AG04450 (cell line): ENCODE measurements at regions not wholly inside any gene's neighbourhood (a gene's known extent, or its start where the extent isn't known, plus 50 kb on each side); places are given as distances from the start of the nearest gene placed in this dataset.

Experiments
- CTCF ChIA-PET: fragments of 300-600, 350-600 bp; formaldehyde crosslinking; extraction: SDS; loops from one replicate; lab custom pipeline; 2022; ENCODE audit warnings: antibody characterized with exemption, inconsistent platforms; lab: Charles Lee
- POLR2A ChIA-PET: fragments of 350-600 bp; formaldehyde crosslinking; extraction: SDS; loops from one replicate; lab custom pipeline; 2021; ENCODE audit warnings: antibody characterized with exemption, inconsistent platforms; lab: Yijun Ruan, JAX
- DNase-seq: peaks from one replicate; pipeline ENCODE4 v3.0.0-alpha.2; 2011; ENCODE audit warnings: low read depth, low spot score
- H3K27ac ChIP-seq: one replicate; pipeline ENCODE4 v1.5.1; 2012; ENCODE audit warnings: low read depth, low read length, control low read depth
- H3K27me3 ChIP-seq: one replicate; pipeline ENCODE4 v1.6.0; 2012; ENCODE audit warnings: low read length; ENCODE audit not compliant: control insufficient read depth, insufficient read depth
- H3K4me3 ChIP-seq: 2 replicates; pipeline ENCODE4 v1.5.1; 2011; ENCODE audit warnings: mild to moderate bottlenecking, low read depth, low read length, control low read depth
- H3K9me3 ChIP-seq: 2 replicates; pipeline ENCODE4 v1.5.1; 2012; ENCODE audit warnings: low read length; ENCODE audit not compliant: control insufficient read depth, insufficient read depth
- TF ChIP-seq, protein P1 (sequence below): IDR thresholded peaks from 2 replicates; pipeline ENCODE4 v1.5.1; 2011; ENCODE audit warnings: low read depth, low read length, control low read depth, inconsistent platforms

DNA sequence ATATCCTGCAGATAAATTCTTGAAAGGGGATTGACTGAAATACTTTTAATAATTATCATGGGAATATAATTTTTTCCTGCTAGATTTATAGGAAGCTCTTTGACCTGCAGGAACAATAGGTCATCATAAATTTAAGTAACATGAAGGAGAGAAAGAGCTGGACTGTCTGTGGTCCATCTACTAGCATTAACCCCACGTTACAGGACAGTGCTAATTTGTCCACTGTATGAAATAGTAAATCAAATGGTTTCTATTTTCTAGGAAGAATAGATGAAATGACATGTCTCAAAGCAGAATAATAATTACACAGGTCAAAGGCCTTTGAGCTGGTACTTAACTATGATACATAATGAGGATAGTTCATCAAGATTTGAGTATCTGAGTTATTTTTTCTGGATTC lies 825.4 kb upstream of the CNTN5 start:
- TF ChIP-seq, protein P1, sequence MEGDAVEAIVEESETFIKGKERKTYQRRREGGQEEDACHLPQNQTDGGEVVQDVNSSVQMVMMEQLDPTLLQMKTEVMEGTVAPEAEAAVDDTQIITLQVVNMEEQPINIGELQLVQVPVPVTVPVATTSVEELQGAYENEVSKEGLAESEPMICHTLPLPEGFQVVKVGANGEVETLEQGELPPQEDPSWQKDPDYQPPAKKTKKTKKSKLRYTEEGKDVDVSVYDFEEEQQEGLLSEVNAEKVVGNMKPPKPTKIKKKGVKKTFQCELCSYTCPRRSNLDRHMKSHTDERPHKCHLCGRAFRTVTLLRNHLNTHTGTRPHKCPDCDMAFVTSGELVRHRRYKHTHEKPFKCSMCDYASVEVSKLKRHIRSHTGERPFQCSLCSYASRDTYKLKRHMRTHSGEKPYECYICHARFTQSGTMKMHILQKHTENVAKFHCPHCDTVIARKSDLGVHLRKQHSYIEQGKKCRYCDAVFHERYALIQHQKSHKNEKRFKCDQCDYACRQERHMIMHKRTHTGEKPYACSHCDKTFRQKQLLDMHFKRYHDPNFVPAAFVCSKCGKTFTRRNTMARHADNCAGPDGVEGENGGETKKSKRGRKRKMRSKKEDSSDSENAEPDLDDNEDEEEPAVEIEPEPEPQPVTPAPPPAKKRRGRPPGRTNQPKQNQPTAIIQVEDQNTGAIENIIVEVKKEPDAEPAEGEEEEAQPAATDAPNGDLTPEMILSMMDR, result no peak
- Histone ChIP-seq H3K4me3 (no peak overlapping the region), H3K27ac (no peak overlapping the region), H3K9me3 (peaks cover 3% of the 10 kb centered on the region), H3K27me3 (no peaks in the 10 kb centered on the region)
- ChIA-PET CTCF (no interaction called here), POLR2A (no interaction called here)
- no peak for DNase-seq

DNA sequence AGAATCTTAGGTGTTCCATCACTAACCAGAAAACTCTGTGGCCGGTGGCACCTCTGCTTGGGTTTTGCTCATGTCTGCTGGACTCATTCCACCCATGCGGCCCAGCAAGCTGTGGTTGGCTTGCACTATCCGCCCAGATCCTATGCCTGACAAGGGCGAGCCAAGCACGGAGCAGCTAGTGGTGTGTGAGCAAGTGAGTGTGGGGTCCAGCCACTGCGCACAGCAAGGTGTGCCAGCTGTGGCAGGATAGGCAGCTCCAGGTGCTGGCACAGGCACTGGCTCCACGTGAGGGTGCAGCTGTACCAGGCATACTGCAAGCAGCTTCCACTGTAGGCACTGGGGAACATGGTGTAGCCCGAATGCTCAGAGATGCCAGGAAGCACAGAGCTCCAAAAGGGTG lies 813.7 kb upstream of the CNTN5 start:
- CTCF ChIA-PET, result no interaction called here
- TF ChIP-seq, protein P1, result no peak
- no peak overlapping the region for H3K4me3 ChIP-seq

DNA sequence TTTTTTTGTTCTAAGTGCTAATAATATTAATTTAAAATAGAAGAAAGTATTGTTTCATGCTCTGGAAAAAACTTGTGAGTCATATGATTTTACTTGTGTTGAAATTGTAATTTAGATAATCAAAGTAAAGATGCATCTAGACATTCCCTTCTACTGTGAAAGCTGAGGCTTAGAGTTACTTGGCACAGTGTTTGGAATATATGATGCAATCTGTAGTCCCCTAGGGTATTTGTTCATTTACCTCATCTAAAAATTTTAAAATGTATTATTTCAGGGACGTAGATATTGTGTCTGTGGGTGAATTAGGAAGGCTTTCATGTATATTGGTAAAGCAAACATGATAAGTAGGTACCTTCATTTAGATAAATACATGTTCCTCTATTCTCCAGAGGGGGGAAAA lies 793.5 kb upstream of the CNTN5 start:
- TF ChIP-seq, protein P1, result no peak
- Histone ChIP-seq H3K27ac (no peak overlapping the region), H3K27me3 (no peaks in the 10 kb centered on the region), H3K4me3 (no peak overlapping the region), H3K9me3 (peaks cover 3% of the 10 kb centered on the region)
- ChIA-PET POLR2A (no interaction called here), CTCF (no interaction called here)
- no peak for DNase-seq

More for the DNA sequence above, 813.7 kb upstream of the CNTN5 start:
- POLR2A ChIA-PET, result no interaction called here
- H3K27me3 ChIP-seq, result no peaks in the 10 kb centered on the region
- H3K27ac ChIP-seq, result no peak overlapping the region
- H3K9me3 ChIP-seq, result peaks cover 18% of the 10 kb centered on the region
- DNase-seq, result no peak

- no peak overlapping the region for H3K27ac ChIP-seq
- no peaks in the 10 kb centered on the region; the same call in 1 of the 2 replicates for H3K9me3 ChIP-seq
- ChIA-PET CTCF (no interaction called here), POLR2A (no interaction called here)
- H3K4me3 ChIP-seq, result no peak overlapping the region
- TF ChIP-seq, protein P1, result no peak
- no peaks in the 10 kb centered on the region for H3K27me3 ChIP-seq
- no peak for DNase-seq
Observed at GRCh38 chr11:98230678-98231077, 790.1 kb upstream of the CNTN5 start.

GRCh38 chr11:98234698-98235097 lies 786.1 kb upstream of the CNTN5 start:
- H3K27me3 ChIP-seq, result no peaks in the 10 kb centered on the region
- CTCF ChIA-PET, result no interaction called here
- no peak overlapping the region for H3K27ac ChIP-seq
- no peak overlapping the region for H3K4me3 ChIP-seq
- TF ChIP-seq, protein P1, result no peak
- no peaks in the 10 kb centered on the region; the same call in 1 of the 2 replicates for H3K9me3 ChIP-seq
- no peak for DNase-seq
- POLR2A ChIA-PET, result no interaction called here
